ENCODE measurements at regions not wholly inside any gene's neighbourhood (a gene's known extent, or its start where the extent isn't known, plus 50 kb on each side); places are given as distances from the start of the nearest gene placed in this dataset.

DNA sequence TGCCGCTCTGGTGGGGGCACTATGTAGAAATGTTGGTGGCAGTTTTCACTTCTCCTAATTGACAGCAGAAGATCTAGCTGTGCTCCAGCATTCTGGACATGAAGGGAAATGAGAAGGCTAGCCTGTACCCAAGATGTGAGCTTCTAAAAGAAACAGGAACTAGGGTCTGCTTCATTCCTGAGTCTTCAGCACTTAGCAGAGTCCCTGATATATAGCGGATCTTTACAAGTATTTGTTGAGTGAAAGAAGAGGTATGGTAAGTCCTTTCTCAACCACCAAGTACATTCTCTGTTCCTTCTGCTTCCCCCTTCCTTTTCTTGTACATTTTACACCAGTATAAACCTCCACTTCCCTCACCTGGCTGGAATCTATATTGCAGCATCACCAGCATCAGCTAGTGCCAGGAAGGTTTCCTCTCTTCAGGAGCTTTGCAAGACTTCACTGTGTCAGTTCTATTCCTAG is 408.3 kb upstream of the CADM1 start:
- H3K4me3 ChIP-seq, result no peak overlapping the region
- TF ChIP-seq, protein P1, sequence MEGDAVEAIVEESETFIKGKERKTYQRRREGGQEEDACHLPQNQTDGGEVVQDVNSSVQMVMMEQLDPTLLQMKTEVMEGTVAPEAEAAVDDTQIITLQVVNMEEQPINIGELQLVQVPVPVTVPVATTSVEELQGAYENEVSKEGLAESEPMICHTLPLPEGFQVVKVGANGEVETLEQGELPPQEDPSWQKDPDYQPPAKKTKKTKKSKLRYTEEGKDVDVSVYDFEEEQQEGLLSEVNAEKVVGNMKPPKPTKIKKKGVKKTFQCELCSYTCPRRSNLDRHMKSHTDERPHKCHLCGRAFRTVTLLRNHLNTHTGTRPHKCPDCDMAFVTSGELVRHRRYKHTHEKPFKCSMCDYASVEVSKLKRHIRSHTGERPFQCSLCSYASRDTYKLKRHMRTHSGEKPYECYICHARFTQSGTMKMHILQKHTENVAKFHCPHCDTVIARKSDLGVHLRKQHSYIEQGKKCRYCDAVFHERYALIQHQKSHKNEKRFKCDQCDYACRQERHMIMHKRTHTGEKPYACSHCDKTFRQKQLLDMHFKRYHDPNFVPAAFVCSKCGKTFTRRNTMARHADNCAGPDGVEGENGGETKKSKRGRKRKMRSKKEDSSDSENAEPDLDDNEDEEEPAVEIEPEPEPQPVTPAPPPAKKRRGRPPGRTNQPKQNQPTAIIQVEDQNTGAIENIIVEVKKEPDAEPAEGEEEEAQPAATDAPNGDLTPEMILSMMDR (IDR thresholded peaks at IDR 0.05), result peak in 3 of 6 experiments; percentile 14 to 25 (median 17)
- no peak for TF ChIP-seq POLR2A (IDR thresholded peaks at IDR 0.05)
- no peaks in the 10 kb centered on the region for H3K9me3 ChIP-seq
- no peaks in the 10 kb centered on the region for H3K27me3 ChIP-seq
- no peak for DNase-seq
- no peaks in the 10 kb centered on the region for H3K36me3 ChIP-seq
- no peaks in the 10 kb centered on the region for H3K4me1 ChIP-seq
- H3K27ac ChIP-seq, result no peak overlapping the region

DNA sequence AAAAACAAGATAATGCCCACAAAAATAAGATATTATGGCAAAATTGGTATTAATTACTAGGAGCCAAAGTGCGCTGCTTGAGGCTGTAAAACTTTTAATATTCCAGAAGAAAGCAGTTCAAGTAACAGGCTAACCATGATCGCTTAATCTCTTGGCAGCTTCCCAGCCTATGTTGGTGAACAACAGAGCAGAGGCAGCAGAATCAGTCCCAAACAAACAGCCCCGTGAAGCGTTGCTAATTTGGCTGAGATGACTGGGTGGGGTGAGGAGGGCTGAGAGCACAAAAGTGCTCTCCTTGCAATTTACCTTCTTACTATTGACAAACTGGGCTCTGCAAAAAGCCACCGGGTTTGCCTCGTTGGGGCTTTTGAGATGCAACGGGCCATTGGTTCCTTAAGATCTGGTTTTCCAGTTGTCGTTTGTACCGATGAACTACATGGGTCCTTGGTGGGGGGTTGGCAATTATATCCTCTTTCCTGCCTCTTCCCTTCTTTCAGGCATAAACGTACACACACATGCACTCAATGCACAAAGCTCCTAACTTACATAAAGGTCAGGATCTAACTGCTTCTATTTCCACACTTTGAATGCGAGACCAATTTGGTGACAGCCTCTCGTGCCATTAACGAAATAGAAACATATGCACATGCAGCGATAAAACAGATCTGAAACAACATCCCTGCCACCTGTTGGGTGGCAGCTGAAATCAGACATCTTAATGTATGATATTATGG is 407.6 kb upstream of the CADM1 start:
- Histone ChIP-seq H3K27ac (no peak overlapping the region), H3K9me3 (no peaks in the 10 kb centered on the region), H3K4me3 (no peak overlapping the region), H3K4me1 (no peaks in the 10 kb centered on the region), H3K27me3 (no peaks in the 10 kb centered on the region), H3K36me3 (no peaks in the 10 kb centered on the region)
- no peak for DNase-seq
- no peak for TF ChIP-seq POLR2A (IDR thresholded peaks at IDR 0.05)
- TF ChIP-seq, protein P1 (IDR thresholded peaks at IDR 0.05), result no peak

DNA sequence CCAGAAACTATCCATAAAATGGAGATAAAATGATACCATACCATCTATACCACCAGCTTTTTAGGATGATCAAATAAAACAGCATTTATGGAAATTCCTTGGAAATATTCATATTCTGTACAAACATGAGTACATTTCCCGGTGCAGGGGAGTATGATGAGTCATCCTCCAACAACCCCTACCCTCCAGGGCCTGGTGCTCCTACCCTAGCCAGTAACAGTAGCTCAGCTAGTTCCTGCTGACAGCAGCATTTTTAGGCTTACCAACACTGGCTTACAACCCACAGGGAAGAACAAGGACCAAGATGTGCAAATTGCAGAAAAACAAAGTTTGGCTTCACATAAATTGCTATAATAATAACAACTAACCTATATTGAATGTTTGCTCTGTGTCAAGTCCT is 406.2 kb upstream of the CADM1 start:
- Histone ChIP-seq H3K9me3 (no peaks in the 10 kb centered on the region), H3K36me3 (no peaks in the 10 kb centered on the region), H3K4me1 (no peaks in the 10 kb centered on the region), H3K4me3 (no peak overlapping the region), H3K27me3 (no peaks in the 10 kb centered on the region), H3K27ac (no peak overlapping the region)
- DNase-seq, result no peak
- no peak for TF ChIP-seq POLR2A (IDR thresholded peaks at IDR 0.05)
- TF ChIP-seq, protein P1 (IDR thresholded peaks at IDR 0.05), result no peak

DNA sequence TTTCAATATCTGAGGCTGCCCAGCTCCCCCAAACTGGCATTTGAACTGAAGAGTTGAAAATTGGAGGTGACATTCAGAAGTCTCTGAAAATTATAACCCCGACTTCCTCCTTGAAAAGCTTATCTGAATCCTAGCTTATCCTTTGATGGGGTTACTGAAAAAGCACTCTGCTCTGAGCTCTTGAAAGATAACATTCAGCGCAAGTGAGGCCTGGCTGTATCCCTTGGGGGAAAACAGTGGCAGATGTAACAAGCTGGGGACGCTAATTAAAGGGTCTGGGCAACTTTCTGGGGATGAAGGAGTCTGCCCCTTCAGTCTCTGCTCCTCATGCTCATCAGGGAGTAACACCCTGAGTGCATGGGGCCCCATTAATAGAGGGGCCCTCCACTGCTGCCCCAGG is 402.0 kb upstream of the CADM1 start:
- Histone ChIP-seq H3K4me1 (no peaks in the 10 kb centered on the region), H3K4me3 (no peak overlapping the region), H3K27ac (no peak overlapping the region), H3K27me3 (no peaks in the 10 kb centered on the region), H3K9me3 (no peaks in the 10 kb centered on the region), H3K36me3 (no peaks in the 10 kb centered on the region)
- DNase-seq, result no peak
- TF ChIP-seq POLR2A (IDR thresholded peaks at IDR 0.05), result no peak
- TF ChIP-seq, protein P1 (IDR thresholded peaks at IDR 0.05), result no peak

DNA sequence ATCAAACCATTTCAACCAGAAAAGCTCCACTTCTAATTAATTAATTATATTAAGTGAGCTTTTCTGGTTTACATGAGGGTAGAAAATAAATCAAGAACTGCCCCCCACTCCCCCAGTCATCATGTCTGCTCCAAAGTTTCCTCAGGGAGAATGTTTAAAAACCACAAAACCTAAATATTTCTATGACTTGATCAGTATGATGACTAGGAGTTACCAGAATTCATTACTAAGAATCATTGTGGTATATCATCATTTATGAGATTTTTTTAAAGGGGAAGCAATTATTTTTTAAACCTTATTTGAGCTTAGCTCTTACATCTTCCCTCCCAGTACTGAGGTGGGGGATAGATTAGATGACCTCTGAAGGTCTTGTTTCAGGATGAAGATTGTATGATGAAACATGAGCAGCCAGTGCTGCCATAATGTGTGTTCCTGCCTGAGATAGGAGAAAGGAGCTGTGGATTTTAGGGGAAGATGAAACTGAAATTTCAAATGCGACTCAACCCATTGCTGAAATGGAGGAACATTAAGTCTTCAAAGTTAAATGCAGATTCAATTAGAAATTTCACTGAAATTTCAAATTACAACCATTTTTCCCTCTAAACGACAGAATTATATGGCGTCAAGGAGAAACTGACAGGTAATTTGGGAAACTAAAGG is 401.3 kb upstream of the CADM1 start:
- Histone ChIP-seq H3K4me3 (no peak overlapping the region), H3K9me3 (no peaks in the 10 kb centered on the region), H3K27me3 (no peaks in the 10 kb centered on the region), H3K27ac (no peak overlapping the region), H3K4me1 (no peaks in the 10 kb centered on the region), H3K36me3 (no peaks in the 10 kb centered on the region)
- TF ChIP-seq POLR2A (IDR thresholded peaks at IDR 0.05), result no peak
- TF ChIP-seq, protein P1 (IDR thresholded peaks at IDR 0.05), result no peak
- DNase-seq, result no peak
